HT1080 (cell line): ENCODE measurements at regions not wholly inside any gene's neighbourhood (a gene's known extent, or its start where the extent isn't known, plus 50 kb on each side); places are given as distances from the start of the nearest gene placed in this dataset.
A peak's percentile ranks its signal among the peaks of the same experiment; 100 is the strongest.
"Not testable (repeated sequence)": the region's sequence is repeated elsewhere in the genome, so short reads cannot be mapped to it uniquely, and the experiment has no call there.

ENCODE experiments used
- DNase-seq: peaks from one replicate; pipeline ENCODE4 v3.0.0-alpha.2; 2015; ENCODE audit warnings: low read depth

- DNase-seq = peak; percentile 0
Observed at GRCh38 chr22:11932212-11932611, 3595.8 kb upstream of the OR11H1 start.

GRCh38 chr22:11967915-11968616 lies 3559.9 kb upstream of the OR11H1 start:
- not testable (repeated sequence) for DNase-seq

DNA sequence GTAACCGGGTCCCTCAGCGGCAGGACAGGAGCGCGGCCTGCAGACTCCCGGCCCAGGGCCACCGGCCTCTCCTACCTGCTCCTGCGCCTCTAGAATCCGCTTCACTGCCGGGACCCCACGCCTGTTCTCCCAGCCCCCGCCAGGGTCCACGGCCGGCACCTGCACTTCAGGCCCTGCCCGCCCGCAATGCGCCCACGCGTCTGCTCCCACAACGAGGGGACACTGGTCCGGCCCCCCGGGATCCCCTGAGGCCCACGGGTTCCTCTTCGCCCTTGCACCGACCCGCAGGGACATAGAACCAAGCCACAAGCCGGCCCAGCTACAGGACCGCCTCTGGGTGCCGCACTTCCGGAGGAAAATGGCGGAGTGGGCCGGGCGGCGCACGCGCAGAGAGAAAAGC lies 3554.1 kb upstream of the OR11H1 start:
- peak; percentile 35 for DNase-seq
